ENCODE measurements at regions not wholly inside any gene's neighbourhood (a gene's known extent, or its start where the extent isn't known, plus 50 kb on each side); places are given as distances from the start of the nearest gene placed in this dataset.

DNA sequence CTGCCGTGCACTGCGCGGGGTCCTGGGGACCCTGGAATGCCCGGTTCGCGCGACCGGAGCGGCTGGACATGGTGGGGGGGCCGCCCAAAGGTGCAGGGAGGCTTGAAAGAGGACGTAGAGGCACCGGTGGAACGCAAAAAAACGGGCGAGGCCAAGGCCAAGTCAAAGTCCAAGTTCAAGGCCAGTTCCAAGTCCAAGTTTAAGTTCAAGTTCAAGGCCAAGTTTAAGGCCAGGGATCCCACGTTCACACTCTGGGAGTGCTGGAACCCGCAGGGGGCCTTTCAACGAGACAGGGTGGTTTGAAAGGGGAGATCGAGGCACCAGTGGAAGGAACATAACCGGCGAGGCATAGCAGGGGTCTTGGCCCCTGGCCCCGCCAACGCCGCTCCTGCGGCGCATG, 317.6 kb downstream of the ALG10 start:
- Histone ChIP-seq H4K8ac (replicated peaks; ENCODE audit: insufficient read length, low read depth, low read length) (no peak overlapping the region), H2BK20ac (ENCODE audit: low read depth, low read length, poor library complexity, severe bottlenecking) (no peak overlapping the region), H3T11ph (ENCODE audit: low read length) (no peak overlapping the region), H2BK120ac (ENCODE audit: low read depth, low read length, poor library complexity, severe bottlenecking) (no peak overlapping the region), H3K9ac (ENCODE audit: extremely low read depth, insufficient read length, low read length) (no peak overlapping the region), H3K4ac (ENCODE audit: low read depth, low read length) (no peak overlapping the region), H3K27me3 (ENCODE audit: insufficient read depth, low read length) (no peaks in the 10 kb centered on the region), H4K91ac (ENCODE audit: insufficient read length, low read depth, low read length) (no peak overlapping the region), H3K9me3 (ENCODE audit: control insufficient read depth, low read depth, low read length) (peaks cover 40% of the 10 kb centered on the region), H3K23me2 (ENCODE audit: insufficient read length, low read depth, low read length, poor library complexity, severe bottlenecking) (no peaks in the 10 kb centered on the region), H3K79me2 (ENCODE audit: insufficient read depth, low read length) (no peaks in the 10 kb centered on the region), H2BK5ac (ENCODE audit: insufficient read length, low read length) (no peak overlapping the region), H2AFZ (ENCODE audit: low read length) (no peak overlapping the region), H3K79me1 (ENCODE audit: insufficient read depth, low read depth, low read length, poor library complexity, severe bottlenecking) (no peaks in the 10 kb centered on the region), H3K56ac (ENCODE audit: insufficient read length, low read depth, low read length) (no peak overlapping the region), H2AK5ac (ENCODE audit: insufficient read length, low read length) (no peak overlapping the region), H2BK12ac (ENCODE audit: insufficient read length, low read depth, low read length) (no peak overlapping the region), H3K23ac (ENCODE audit: insufficient read length, low read depth, low read length) (no peak overlapping the region), H3K14ac (ENCODE audit: insufficient read depth, low read length) (no peak overlapping the region), H3K27ac (ENCODE audit: insufficient read length, low read depth, low read length) (no peak overlapping the region), H3K4me2 (ENCODE audit: insufficient read depth, insufficient read length, low read length) (no peak overlapping the region), H4K5ac (ENCODE audit: insufficient read length, low read depth, low read length) (no peak overlapping the region), H4K20me1 (ENCODE audit: control insufficient read depth, insufficient read depth, insufficient read length) (no peaks in the 10 kb centered on the region), H3K4me1 (ENCODE audit: insufficient read depth, low read length) (no peaks in the 10 kb centered on the region), H3K18ac (ENCODE audit: insufficient read length, low read depth, low read length) (no peak overlapping the region), H2BK15ac (ENCODE audit: low read depth, low read length) (no peak overlapping the region)
- Mint-ChIP-seq H3K4me3 (no peak overlapping the region), H3K27me3 (ENCODE audit: low read depth) (peaks cover 6% of the 10 kb centered on the region), H3K27ac (no peak overlapping the region), H3K9me3 (peaks cover 67 to 87% of the 10 kb centered on the region in 2 experiments), H3K4me1 (no peaks in the 10 kb centered on the region), H3K36me3 (ENCODE audit: insufficient read depth in 1 of 3, low read depth in 3 of 3) (peaks cover 0 to 6% (median 0%) of the 10 kb centered on the region in 3 experiments; a peak in 4 of 7 replicates)
- WGBS (ENCODE audit: extremely low coverage, insufficient read length, low lambda C conversion rate) = no CpG with 5 or more reads among the region's 26 CpGs
- DNase-seq = no peak
- TF ChIP-seq CTCF (conservative IDR thresholded peaks at IDR 0.05) = no peak

All from H9 (cell line).